ENCODE measurements at regions not wholly inside any gene's neighbourhood (a gene's known extent, or its start where the extent isn't known, plus 50 kb on each side); places are given as distances from the start of the nearest gene placed in this dataset.

GRCh38 chr5:98721231-98721928, 52.1 kb upstream of the RGMB start:
- Histone ChIP-seq H3K79me2 (ENCODE audit: insufficient read depth, low read length) (no peaks in the 10 kb centered on the region), H4K20me1 (ENCODE audit: insufficient read depth, low read length) (no peaks in the 10 kb centered on the region), H3K9me3 (ENCODE audit: low read length) (no peaks in the 10 kb centered on the region), H3K9ac (ENCODE audit: low read length) (no peak overlapping the region), H2AFZ (ENCODE audit: low read length) (no peak overlapping the region), H3K36me3 (ENCODE audit: insufficient read depth, low read length) (no peaks in the 10 kb centered on the region), H3K27ac (ENCODE audit: low read depth, low read length, poor library complexity, severe bottlenecking) (no peak overlapping the region), H3K27me3 (ENCODE audit: insufficient read depth, low read length) (no peaks in the 10 kb centered on the region), H3K9me2 (ENCODE audit: low read depth, low read length) (no peaks in the 10 kb centered on the region), H3K4me2 (ENCODE audit: low read length) (no peak overlapping the region), H3K4me3 (ENCODE audit: low read depth, low read length, poor library complexity, severe bottlenecking) (no peak overlapping the region), H3K4me1 (ENCODE audit: insufficient read depth, low read length, severe bottlenecking) (no peaks in the 10 kb centered on the region), H3F3A (ENCODE audit: insufficient read depth, low read length) (no peaks in the 10 kb centered on the region)
- no peak for TF ChIP-seq CTCF (IDR thresholded peaks at IDR 0.05; ENCODE audit: low read length)
- no peak for TF ChIP-seq EZH2 (IDR thresholded peaks at IDR 0.05; ENCODE audit: borderline replicate concordance, low read length)

GRCh38 chr5:98722188-98722587, 51.3 kb upstream of the RGMB start:
- no peaks in the 10 kb centered on the region for H3K9me3 ChIP-seq (ENCODE audit: low read length)
- H3K4me3 ChIP-seq (ENCODE audit: low read depth, low read length, poor library complexity, severe bottlenecking): no peak overlapping the region
- H2AFZ ChIP-seq (ENCODE audit: low read length): no peak overlapping the region
- H3K27ac ChIP-seq (ENCODE audit: low read depth, low read length, poor library complexity, severe bottlenecking): no peak overlapping the region
- no peaks in the 10 kb centered on the region for H3K27me3 ChIP-seq (ENCODE audit: insufficient read depth, low read length)
- H3K9ac ChIP-seq (ENCODE audit: low read length): no peak overlapping the region
- no peaks in the 10 kb centered on the region for H3K4me1 ChIP-seq (ENCODE audit: insufficient read depth, low read length, severe bottlenecking)
- H3K79me2 ChIP-seq (ENCODE audit: insufficient read depth, low read length): no peaks in the 10 kb centered on the region
- no peaks in the 10 kb centered on the region for H3K36me3 ChIP-seq (ENCODE audit: insufficient read depth, low read length)
- TF ChIP-seq EZH2 (IDR thresholded peaks at IDR 0.05; ENCODE audit: borderline replicate concordance, low read length) (no peak), CTCF (IDR thresholded peaks at IDR 0.05; ENCODE audit: low read length) (no peak)
- H3K9me2 ChIP-seq (ENCODE audit: low read depth, low read length): no peaks in the 10 kb centered on the region
- no peak overlapping the region for H3K4me2 ChIP-seq (ENCODE audit: low read length)
- H3F3A ChIP-seq (ENCODE audit: insufficient read depth, low read length): no peaks in the 10 kb centered on the region
- H4K20me1 ChIP-seq (ENCODE audit: insufficient read depth, low read length): no peaks in the 10 kb centered on the region

GRCh38 chr5:98723061-98723460, 50.4 kb upstream of the RGMB start:
- no peak overlapping the region for H3K27ac ChIP-seq (ENCODE audit: low read depth, low read length, poor library complexity, severe bottlenecking)
- no peaks in the 10 kb centered on the region for H3K9me3 ChIP-seq (ENCODE audit: low read length)
- H3K4me3 ChIP-seq (ENCODE audit: low read depth, low read length, poor library complexity, severe bottlenecking): no peak overlapping the region
- H3K36me3 ChIP-seq (ENCODE audit: insufficient read depth, low read length): no peaks in the 10 kb centered on the region
- H3K9me2 ChIP-seq (ENCODE audit: low read depth, low read length): no peaks in the 10 kb centered on the region
- H2AFZ ChIP-seq (ENCODE audit: low read length): no peak overlapping the region
- no peaks in the 10 kb centered on the region for H3K4me1 ChIP-seq (ENCODE audit: insufficient read depth, low read length, severe bottlenecking)
- no peaks in the 10 kb centered on the region for H3K27me3 ChIP-seq (ENCODE audit: insufficient read depth, low read length)
- no peaks in the 10 kb centered on the region for H3K79me2 ChIP-seq (ENCODE audit: insufficient read depth, low read length)
- no peaks in the 10 kb centered on the region for H4K20me1 ChIP-seq (ENCODE audit: insufficient read depth, low read length)
- H3K9ac ChIP-seq (ENCODE audit: low read length): no peak overlapping the region
- H3F3A ChIP-seq (ENCODE audit: insufficient read depth, low read length): no peaks in the 10 kb centered on the region
- no peak overlapping the region for H3K4me2 ChIP-seq (ENCODE audit: low read length)
- no peak for TF ChIP-seq EZH2 (IDR thresholded peaks at IDR 0.05; ENCODE audit: borderline replicate concordance, low read length)
- TF ChIP-seq CTCF (IDR thresholded peaks at IDR 0.05; ENCODE audit: low read length): no peak

All from OCI-LY1 (cell line).